Glomerular endothelial cell (primary cell): ENCODE measurements at regions not wholly inside any gene's neighbourhood (a gene's known extent, or its start where the extent isn't known, plus 50 kb on each side); places are given as distances from the start of the nearest gene placed in this dataset.
"Not testable (repeated sequence)": the region's sequence is repeated elsewhere in the genome, so short reads cannot be mapped to it uniquely, and the experiment has no call there.

Experiments used
- DNase-seq: peaks from one replicate; pipeline ENCODE4 v3.0.0-alpha.2; 2011; ENCODE audit warnings: low read depth, low spot score; ENCODE audit errors: extremely low read depth

DNA sequence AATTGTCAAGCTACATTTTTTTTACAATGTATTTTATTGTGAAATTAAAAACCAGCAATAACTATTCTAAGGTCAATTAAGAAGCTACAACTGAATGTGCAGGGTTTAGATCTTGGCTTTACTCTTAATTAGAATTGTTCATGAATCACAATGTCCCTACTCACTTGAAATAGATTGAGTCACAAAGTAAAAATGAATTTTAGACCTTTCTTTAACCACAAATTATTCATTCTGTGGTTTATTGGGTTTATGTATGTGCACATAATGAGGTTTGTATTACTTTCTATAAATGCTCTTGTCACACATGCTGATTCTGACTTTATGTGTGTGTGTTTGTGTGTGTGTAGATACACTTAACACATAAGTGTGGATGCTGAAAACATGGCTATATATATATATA is 647.0 kb upstream of the AADAT start:
- DNase-seq, result no peak

DNA sequence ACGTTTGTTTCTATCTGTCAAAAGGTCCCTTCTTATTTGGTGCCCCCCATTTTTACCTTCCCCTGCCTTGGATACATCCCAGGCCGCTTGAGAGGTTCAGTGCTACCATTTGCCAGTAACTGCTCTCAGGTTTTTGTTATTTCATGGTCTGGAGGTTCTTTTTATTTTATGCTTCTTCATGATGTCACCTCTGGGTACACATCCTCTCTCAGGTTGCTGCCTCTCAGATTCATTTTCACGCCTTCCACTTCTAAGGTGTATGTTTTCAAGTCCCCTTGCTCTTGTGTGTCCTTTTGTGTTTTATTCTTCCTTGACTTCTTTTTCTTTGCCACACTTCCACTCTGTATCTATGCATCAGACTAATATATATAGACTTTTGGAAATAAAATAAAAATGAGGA is 640.1 kb upstream of the AADAT start:
- DNase-seq, result no peak

DNA sequence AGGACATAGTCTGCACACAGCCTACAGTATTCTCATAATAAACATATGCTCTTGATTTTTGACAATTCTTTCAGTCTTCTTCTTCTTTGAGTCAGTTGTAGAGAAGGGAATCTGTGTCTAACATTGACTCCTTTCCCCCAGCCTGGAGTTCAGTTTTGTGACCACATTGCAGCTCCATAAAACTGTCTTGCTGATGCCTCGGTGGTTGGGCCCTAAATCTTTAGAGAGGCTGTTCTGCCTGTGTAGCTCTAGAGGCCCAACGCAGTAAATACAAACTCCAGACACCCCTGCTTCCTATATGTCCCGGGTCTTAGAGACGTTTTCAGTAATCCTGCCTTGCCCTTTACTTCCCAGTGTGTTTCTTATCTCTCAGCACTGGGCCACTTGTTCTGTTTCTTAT is 639.5 kb upstream of the AADAT start:
- no peak for DNase-seq

GRCh38 chr4:170724191-170724590 is 634.4 kb upstream of the AADAT start:
- DNase-seq, result no peak

- DNase-seq, result no peak
Measured at GRCh38 chr4:170723171-170723570, 633.4 kb upstream of the AADAT start.

DNA sequence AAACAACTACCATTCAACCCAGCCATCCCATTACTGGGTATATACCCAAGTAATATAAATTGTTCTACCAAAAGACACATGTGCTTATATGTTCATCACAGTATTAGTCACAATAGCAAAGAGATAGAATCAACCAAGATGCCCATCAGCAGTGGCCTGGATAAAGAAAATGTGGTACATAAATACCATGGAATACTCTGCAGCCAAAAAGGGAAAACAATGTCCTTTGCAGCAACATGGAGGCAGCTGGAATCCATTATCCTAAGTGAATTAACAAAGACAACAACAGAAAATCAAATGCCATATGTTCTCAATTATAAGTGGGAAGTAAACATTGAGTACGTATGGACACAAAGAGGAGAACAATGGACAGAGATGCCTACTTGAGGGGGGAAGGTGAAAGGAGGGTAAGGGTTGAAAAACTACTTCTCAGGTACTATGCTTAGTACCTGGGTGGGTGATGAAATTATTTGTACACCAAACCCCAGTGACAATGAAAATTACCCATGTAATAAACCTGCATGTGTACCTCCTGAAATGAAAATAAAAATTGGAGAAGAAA is 632.1 kb upstream of the AADAT start:
- no peak for DNase-seq

- DNase-seq, result no peak
Measured at GRCh38 chr4:170716868-170717267, 627.1 kb upstream of the AADAT start.

DNA sequence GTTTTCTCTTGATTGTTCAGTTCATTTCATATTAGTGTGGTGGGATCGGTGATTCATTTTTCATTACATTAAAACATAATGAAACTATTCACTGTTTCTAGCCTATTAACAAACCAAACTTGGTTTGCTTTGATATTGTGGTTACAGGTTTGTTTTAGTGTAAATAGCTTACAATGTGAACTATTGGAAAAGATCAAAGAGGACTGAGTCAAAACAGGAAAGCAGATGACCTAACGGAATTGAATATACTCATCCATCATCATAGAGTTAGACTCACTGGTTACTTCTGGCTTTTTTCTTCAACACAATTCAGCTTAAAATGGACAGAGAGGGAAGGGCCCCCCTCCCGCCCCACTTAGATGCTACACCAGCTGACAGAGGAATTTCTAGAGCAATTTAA is 616.2 kb upstream of the AADAT start:
- no peak for DNase-seq

- DNase-seq, result no peak
Measured at GRCh38 chr4:170700064-170700463, 610.3 kb upstream of the AADAT start.

GRCh38 chr4:170698334-170698733 is 608.6 kb upstream of the AADAT start:
- no peak for DNase-seq

GRCh38 chr4:170697845-170698244 is 608.1 kb upstream of the AADAT start:
- no peak for DNase-seq

DNA sequence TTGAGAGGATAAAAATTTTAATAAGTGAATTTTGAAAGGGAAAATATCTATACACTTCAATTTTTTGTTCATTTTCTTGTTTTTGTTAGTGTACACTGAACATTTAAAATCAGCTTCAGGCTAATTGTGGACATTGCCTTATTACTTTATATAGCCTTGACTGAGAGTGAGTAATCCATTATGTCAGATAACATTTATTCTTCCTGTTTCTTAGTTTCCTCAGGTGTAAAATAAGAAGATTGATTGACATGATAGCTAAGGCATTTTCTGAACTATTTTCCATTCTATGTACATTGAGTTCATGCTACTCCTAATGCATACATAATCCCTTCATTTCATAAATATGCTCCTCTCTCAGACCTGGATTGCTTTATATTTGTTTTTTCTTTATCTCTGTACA is 607.3 kb upstream of the AADAT start:
- DNase-seq, result no peak

DNA sequence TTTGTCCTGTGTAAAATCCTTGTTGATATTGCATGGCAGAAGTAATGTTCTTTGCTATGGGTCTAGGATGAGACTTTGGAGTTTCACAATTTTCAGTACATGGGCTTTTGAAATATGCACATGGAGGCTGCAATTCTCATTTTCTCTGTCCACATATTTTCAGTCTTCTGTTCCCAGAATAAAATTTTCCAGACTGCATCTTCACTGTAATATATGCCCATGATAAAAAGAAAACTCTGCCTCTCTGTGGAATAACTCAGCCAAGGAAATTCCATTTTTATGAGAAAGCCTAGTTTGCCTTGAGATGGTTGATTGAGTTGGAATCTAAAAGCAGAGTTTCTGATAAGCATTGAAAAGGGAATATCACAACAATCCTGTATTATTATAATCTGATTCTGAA is 601.4 kb upstream of the AADAT start:
- DNase-seq, result no peak

DNA sequence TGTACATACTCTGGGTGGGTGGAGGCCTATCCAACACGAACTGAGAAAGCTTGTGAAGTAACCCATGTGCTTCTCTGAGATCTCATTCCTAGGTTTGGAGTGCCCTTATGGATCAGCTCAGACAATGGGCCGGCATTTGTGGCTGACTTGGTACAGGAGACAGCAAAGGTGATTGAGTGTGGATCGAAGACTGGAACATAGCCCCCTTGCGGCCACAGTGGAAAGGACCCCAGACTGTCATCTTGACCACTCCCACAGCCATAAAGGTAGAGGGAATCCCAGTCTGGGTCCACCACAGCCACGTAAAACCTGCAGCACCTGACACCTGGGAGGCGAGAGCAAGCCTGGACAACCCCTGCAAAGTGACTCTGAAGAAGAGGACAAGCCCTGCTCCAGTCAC is 598.0 kb upstream of the AADAT start:
- DNase-seq, result no peak

GRCh38 chr4:170685701-170686100 is 595.9 kb upstream of the AADAT start:
- DNase-seq, result not testable (repeated sequence)

DNA sequence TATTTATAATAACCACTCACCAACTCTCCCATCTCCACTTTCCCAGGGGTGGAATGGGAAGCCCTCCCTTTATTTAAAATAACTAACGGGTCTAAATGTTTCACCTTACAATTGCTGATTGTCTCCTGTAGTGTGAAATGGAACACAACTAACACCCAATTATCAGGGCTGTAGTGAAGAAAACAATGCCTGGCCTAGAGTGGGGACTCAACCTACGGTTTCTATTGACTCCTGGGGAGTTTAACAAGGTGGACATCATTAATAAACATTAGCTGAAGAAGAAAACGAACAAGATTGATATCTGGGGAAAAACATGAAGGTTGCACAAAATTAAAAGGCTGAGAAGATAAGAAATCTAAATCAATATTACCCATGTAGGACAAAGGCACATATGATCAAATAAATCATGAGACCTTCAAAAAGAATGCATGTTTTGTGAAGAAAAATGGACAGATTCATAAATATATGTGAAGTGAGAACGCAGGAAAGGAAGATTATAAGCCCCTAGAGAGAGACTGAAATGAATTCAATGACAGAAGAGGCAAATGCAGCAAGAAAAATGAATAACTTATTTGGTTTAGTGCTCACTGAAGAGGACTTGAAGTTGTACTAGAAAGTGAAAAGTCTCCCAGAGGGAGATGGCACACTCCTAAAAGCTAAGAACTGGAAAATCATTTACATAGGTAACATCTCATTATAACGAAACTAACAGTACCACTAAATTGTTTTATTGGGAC is 593.0 kb upstream of the AADAT start:
- no peak for DNase-seq

GRCh38 chr4:170682087-170682486 is 592.3 kb upstream of the AADAT start:
- DNase-seq, result not testable (repeated sequence)

- no peak for DNase-seq
Measured at GRCh38 chr4:170675568-170676262, 586.0 kb upstream of the AADAT start.

GRCh38 chr4:170674176-170674575 is 584.4 kb upstream of the AADAT start:
- DNase-seq, result no peak

GRCh38 chr4:170672381-170672965 is 582.7 kb upstream of the AADAT start:
- DNase-seq, result no peak

DNA sequence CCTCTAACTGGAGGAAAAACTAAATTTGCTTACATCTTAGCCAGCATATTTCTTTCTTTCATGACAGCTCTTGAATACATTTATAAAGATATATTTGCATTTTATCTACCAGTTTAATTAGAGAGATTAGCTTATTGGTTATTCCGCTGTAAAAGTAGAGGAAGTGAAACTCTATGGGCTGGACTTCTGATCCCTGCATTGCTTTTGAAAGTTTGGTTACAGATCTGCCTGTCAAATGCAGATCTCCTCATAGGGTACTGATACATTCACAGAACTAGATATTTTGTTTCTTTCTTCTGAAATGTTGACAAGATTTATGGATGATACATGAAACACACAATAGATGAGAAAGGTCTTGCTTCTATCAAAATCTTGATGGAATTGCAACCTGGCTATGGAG is 581.4 kb upstream of the AADAT start:
- DNase-seq, result no peak

GRCh38 chr4:170667814-170668213 is 578.1 kb upstream of the AADAT start:
- DNase-seq, result no peak
